HG03045 (cell line): ENCODE measurements at regions not wholly inside any gene's neighbourhood (a gene's known extent, or its start where the extent isn't known, plus 50 kb on each side); places are given as distances from the start of the nearest gene placed in this dataset.
"Not testable (repeated sequence)": the region's sequence is repeated elsewhere in the genome, so short reads cannot be mapped to it uniquely, and the experiment has no call there.

Source experiments
- ATAC-seq: cut with Tn5 transposase; IDR thresholded peaks from one replicate; pipeline ENCODE4 v1.9.1; 2021; ENCODE audit warnings: mild to moderate bottlenecking, moderate library complexity; ENCODE audit not compliant: unreplicated experiment

DNA sequence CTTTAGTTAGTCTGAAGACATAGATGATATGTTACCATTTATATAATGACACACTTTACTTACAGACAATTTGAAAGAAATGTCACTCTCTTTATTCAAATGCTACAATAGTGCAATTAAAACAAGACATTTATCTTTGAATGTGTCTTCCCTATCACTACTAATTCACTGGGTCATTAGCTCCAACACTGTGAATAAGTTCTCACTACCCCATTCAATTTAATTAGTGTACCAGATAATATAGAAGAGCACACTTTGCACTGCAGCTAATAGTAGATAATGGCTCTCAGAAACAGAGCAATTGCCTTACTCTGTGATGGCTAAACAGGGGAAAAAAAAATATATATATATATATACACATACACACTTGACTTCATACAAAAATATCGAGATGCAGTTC, 497.0 kb downstream of the DTWD2 start:
- ATAC-seq: no peak

DNA sequence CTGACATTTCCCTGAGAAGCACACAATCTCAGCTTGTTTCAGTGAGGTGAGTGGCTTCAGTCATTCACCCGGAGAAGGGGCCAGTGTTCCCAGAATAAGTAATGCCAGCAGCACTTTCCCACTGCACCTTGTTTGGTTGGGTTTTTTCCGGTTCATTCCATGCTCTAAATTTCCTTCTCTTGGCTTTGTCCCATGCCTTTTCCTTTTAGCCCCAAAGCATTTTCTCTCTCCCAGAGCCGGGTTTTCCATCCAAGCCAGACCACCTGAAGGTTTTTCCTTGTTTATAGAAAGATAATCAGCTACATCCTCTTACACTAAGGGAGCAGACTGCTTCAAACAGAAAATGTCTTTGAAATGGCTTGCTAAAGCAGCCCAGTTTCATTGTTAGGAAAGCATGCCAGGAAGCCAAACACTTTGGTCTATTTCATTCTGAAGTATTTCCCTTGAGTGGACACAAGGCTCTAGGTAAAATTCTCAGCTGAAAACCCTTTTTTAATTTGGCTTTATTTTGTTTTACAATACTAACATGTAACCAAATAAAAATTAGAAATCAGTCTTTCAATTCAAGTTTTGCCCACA, 501.6 kb downstream of the DTWD2 start:
- ATAC-seq: no peak

DNA sequence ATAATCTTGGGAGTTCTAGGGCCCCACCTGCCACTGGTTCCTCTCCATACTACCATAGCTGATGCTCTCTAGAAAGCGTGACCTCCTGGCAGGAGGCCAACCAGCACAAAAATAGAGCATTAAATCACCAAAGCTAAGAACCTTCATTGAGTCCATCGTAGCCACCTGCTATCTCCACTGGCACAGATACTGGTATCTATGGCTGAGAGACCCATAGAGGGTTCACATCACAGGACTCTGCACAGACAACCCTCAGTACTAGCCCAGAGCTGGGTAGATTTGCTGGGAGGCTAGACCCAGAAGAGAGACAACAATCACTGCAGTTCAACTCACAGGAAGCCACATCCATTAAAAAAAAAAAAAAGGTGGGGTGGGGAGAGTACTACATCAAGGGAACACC, 509.1 kb downstream of the DTWD2 start:
- ATAC-seq: no peak

- ATAC-seq: no peak
Measured at GRCh38 chr5:118478852-118479251, 509.5 kb downstream of the DTWD2 start.

DNA sequence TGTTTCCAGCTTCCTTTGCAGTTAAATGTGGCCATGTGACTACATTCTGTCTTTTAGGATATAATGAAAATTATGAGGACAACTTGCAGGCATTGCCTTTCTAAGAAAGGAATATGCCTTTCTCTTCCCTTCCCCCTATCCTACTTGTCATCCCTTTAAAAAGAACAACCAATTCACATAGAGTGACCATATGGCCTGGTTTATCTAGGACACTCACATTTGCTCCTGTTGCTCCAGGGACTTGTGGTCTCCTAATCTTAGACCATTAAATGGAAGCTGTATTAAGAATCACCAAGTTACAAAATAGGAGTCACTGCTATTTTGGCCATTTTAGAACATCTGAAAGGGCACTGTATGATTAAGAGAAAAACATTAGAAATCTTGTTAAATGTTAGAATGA, 520.3 kb downstream of the DTWD2 start:
- ATAC-seq: no peak

DNA sequence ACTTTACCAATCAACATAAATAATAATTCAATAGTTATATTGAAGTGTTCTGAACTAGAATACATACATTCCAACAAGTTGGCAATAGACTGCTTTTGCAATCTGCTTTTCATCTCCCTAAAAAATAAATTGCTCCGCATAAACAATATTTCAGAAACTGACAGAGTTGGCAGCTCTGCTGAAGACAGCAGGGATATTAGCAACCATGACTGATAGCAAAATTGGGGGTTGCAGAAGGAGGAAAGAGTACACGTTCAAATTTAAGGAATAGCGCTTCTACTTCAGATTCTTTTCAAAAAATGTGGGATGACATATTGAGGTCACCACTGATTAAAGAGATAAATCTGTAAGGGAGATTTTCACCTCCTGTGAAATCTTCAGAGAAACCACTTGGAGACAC, 521.2 kb downstream of the DTWD2 start:
- no peak for ATAC-seq

DNA sequence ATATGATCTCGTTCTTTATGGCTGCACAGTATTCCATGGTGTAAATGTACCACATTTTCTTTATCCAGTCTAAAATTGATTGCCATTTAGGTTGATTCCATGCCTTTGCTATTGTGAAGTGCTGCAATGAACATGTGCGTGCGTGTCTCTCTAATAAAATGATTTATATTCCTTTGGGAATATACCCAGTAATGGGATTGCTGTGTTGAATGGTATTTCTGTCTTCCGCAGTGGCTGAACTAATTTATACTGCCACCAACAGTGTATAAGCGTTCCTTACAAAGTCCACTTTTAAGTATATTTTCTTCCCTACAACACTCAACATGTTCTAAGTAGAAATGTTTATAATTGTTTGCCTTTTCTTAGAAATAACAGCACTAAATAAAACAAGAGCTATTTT, 521.9 kb downstream of the DTWD2 start:
- no peak for ATAC-seq

DNA sequence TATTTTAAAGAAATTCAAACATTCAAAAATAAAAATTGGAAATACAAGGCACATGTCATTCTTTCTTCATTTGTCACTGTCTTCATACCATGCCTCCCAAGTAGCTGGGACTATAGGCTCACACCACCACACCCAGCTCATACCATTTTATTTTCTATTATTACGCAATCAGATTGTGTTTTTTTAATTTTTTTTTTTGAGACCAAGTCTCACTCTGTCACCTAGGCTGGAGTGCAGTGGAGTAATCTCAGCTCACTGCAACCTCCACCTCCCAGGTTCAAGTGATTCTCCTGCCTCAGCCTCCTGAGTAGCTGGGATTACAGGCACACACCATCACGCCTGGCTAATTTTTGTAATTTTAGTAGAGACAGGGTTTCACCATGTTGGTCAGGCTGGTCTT, 526.1 kb downstream of the DTWD2 start:
- not testable (repeated sequence) for ATAC-seq

- no peak for ATAC-seq
Measured at GRCh38 chr5:118461436-118461835, 526.9 kb downstream of the DTWD2 start.

- no peak for ATAC-seq
Measured at GRCh38 chr5:118459490-118459889, 528.9 kb downstream of the DTWD2 start.

GRCh38 chr5:118456085-118456484, 532.3 kb downstream of the DTWD2 start:
- ATAC-seq: no peak

GRCh38 chr5:118451697-118452247, 536.6 kb downstream of the DTWD2 start:
- no peak for ATAC-seq

DNA sequence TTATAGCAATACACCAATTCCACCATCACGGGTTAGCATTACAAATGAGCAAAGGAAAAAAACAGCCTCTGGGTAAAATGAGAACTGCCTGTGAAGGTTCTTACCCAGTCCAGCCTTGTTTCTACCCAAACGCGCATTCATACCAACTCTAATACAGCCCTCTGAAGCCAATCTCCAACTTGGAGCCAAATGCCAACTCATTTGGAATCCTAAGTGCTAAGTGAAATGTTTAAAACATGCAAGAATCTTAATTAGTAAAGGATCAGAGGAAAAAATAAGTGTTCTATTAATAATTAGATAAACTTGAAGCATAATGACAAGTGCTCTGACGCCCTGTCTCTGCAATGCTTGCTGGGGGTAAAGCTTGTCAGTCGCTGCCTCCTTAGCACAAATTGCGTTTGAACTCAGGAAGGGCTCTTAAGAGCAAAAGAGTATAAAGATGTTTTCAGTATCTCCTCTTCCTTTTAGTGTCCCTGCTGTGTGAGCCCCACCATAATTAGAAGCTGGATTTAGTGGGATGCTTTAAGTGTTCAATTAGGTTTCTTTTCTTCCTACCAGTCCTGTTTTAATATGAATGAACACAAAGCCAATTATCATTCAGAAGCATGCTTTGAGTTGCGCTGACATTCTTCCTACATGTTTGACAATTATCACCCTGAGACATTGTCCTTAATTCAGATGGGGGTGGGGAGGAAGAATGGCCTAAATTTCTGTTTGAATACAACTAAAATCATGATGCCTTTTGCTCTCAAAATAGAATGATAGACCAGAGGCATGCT, 537.6 kb downstream of the DTWD2 start:
- no peak for ATAC-seq

- no peak for ATAC-seq
Measured at GRCh38 chr5:118447350-118447749, 541.0 kb downstream of the DTWD2 start.

DNA sequence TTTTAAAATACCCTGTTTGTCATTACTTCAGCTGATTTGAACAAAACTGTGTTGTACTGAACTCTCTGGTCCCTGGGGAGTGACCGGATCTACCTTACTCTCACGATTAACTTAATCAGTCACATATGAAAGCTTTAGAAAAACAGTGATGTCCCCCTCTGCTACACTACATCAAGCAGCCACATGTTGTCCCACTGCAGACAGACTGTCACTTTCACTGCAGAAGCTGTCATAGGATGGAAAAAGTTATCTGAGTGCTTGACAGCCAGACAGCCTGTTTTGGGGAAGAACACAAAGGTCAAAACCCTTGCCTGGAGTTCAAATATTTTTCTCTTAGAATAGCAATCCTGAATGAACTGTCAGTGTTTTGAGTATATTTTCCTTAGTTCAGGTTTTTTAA, 546.4 kb downstream of the DTWD2 start:
- no peak for ATAC-seq

DNA sequence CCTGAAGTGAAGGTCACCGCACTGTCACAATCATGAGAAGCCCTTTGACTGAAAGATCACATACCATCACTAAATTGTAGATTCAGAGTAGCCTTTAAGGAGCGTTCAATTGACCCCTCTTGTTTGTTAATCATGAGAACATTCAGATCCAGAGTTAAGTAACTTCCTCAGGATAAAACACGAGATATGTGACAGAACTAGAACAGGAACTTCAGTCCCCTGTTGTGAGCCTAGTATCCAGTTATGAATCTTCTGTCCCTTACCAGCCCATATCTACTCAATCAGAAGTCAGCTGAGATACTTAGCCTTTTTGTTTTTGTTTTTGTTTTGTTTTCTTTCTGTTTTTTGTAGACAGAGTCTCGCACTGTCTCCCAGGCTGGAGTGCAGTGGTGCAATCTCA, 547.3 kb downstream of the DTWD2 start:
- ATAC-seq: no peak

DNA sequence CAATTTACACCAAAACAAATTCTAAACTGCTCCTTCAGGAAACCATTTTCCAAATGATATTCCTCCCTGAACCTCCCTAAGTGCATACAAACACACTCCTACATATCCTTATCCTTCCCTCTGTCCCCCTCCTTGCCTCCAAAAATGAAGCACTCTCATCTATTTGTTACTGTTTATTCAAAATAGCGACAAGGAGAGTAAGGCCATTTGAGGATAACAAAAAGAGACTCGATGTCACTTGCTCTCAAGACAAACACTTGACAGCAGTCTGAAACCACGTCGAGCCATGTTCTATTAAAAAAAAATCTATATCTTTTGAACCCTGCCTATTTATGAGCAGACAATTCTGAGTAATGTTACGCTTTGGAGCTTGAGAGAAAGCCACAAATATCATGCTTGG, 547.9 kb downstream of the DTWD2 start:
- no peak for ATAC-seq

- no peak for ATAC-seq
Measured at GRCh38 chr5:118439831-118440230, 548.5 kb downstream of the DTWD2 start.

GRCh38 chr5:118435131-118435530, 553.2 kb downstream of the DTWD2 start:
- ATAC-seq: no peak

DNA sequence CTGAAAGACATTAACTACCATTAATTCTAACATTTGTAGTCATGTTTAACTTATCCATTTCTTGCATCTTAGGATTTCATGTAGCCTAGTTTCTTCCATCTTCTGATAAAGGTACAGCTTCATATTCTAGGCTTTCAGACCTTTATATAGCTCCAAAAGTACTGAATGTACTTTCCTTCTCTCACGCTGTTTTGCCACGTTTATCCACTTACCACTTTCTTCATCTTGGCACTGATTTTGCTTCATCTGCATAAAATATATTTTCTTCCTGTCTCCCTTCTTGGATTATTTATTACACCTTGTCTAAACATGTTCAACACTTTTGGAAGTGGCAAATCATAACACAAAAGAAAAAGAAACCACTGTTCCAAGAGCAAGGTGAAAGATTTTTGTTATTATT, 553.8 kb downstream of the DTWD2 start:
- no peak for ATAC-seq

DNA sequence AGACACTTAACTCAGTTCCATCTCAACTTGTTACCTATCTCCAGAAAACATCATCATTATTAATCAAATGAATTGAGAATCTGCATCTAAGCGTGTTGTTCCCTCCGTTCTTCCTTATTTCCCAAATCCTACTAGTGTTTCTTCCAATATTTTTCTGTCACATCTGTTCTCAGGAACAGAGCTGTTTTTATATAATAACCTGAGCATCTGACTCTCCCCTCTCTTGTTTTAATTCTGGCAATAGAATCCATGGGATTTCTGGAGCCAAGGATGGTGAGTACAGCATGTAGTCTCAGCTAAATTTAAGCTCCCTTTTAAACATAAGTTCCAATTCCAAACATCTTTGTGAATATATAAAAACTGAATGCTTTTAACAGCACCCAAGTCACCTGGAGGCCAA, 558.3 kb downstream of the DTWD2 start:
- no peak for ATAC-seq

GRCh38 chr5:118407958-118408357, 580.4 kb downstream of the DTWD2 start:
- no peak for ATAC-seq

DNA sequence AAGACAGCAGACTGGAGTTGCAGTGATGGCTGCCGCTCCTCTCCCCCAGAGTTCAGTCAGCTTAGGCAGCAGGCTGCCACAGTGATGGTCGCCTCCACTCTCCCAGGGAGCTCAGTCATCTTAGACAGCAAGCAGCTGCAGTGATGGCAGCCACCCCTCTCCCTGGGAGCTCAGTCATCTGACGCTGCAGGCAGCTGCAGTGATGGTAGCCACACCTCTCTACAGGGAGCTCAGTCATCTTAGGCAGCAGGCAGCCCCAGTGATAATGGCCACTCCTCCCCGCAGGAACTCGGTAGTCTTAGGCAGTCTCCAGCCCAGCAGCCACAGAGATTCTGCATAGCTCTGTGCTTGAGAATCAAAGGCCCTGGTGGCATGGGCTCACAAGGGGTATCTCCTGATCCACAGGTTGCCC, 582.7 kb downstream of the DTWD2 start:
- ATAC-seq: no peak
